ENCODE measurements at regions not wholly inside any gene's neighbourhood (a gene's known extent, or its start where the extent isn't known, plus 50 kb on each side); places are given as distances from the start of the nearest gene placed in this dataset.

DNA sequence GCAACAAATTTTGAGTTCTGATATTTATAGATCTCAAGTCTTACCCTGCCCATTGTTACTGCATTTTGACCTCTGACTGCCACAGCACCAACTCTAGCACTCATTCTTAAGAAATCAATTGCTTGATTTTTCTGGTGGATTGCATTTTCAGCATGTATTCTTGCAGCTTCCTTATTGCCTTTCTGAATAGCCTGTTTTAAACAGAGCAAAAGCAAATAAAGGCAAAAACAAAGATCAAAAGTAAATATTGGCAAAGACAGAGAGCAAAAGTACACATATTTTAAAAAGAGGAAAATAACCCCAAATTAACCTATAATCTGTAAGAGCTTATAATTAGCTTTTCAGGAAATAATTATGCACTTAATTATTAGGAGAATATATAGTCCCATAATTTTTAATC lies 129.4 kb upstream of the TENT5D start:
- TF ChIP-seq POLR2A (IDR thresholded peaks at IDR 0.05; ENCODE audit: low read depth, low read length) (no peak), EZH2 (IDR thresholded peaks at IDR 0.05; ENCODE audit: borderline replicate concordance, low read depth, low read length, severe bottlenecking) (no peak), JUN (IDR thresholded peaks at IDR 0.05; ENCODE audit: borderline replicate concordance, insufficient read depth, insufficient read length, low read depth) (no peak)
- TF ChIP-seq, protein P1, sequence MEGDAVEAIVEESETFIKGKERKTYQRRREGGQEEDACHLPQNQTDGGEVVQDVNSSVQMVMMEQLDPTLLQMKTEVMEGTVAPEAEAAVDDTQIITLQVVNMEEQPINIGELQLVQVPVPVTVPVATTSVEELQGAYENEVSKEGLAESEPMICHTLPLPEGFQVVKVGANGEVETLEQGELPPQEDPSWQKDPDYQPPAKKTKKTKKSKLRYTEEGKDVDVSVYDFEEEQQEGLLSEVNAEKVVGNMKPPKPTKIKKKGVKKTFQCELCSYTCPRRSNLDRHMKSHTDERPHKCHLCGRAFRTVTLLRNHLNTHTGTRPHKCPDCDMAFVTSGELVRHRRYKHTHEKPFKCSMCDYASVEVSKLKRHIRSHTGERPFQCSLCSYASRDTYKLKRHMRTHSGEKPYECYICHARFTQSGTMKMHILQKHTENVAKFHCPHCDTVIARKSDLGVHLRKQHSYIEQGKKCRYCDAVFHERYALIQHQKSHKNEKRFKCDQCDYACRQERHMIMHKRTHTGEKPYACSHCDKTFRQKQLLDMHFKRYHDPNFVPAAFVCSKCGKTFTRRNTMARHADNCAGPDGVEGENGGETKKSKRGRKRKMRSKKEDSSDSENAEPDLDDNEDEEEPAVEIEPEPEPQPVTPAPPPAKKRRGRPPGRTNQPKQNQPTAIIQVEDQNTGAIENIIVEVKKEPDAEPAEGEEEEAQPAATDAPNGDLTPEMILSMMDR (IDR thresholded peaks at IDR 0.05; ENCODE audit: extremely low read depth in 1 of 2, insufficient read depth in 1 of 2, low read depth in 1 of 2, low read length in 2 of 2): no peak
